BE2C (cell line): ENCODE measurements at regions not wholly inside any gene's neighbourhood (a gene's known extent, or its start where the extent isn't known, plus 50 kb on each side); places are given as distances from the start of the nearest gene placed in this dataset.

Experiments
- DNase-seq: peaks from one replicate; pipeline ENCODE4 v3.0.0-alpha.2; 2020
- H3K27me3 ChIP-seq: fragments of 250-450 bp; sonication (Bioruptor Pico); 2 replicates; pipeline ENCODE4 v1.5.1; 2020; ENCODE audit warnings: mild to moderate bottlenecking
- H3K36me3 ChIP-seq: fragments of 250-450 bp; sonication (Bioruptor Pico); 2 replicates; pipeline ENCODE4 v1.5.1; 2020; ENCODE audit warnings: mild to moderate bottlenecking
- H3K4me1 ChIP-seq: fragments of 250-450 bp; sonication (Bioruptor Pico); 2 replicates; pipeline ENCODE4 v1.5.1; 2020
- H3K4me3 ChIP-seq: 2 replicates; pipeline ENCODE4 v1.5.1; 2011; ENCODE audit warnings: low read depth, low read length
- H3K9me3 ChIP-seq: fragments of 250-450 bp; sonication (Bioruptor Pico); 2 replicates; pipeline ENCODE4 v1.5.1; 2020
- CTCF ChIP-seq: IDR thresholded peaks from 2 replicates; pipeline ENCODE4 v1.5.1; 2012; ENCODE audit warnings: mild to moderate bottlenecking, low read depth, low read length

- TF ChIP-seq CTCF = no peak
- no peaks in the 10 kb centered on the region for H3K27me3 ChIP-seq
- H3K4me3 ChIP-seq = no peak overlapping the region
- H3K36me3 ChIP-seq = no peaks in the 10 kb centered on the region
- no peak for DNase-seq
- H3K9me3 ChIP-seq = no peaks in the 10 kb centered on the region
- H3K4me1 ChIP-seq = no peaks in the 10 kb centered on the region
These were observed 203.3 kb downstream of the NR4A2 start for GRCh38 chr2:156129227-156129626.

GRCh38 chr2:156125018-156125417 lies 207.5 kb downstream of the NR4A2 start:
- no peaks in the 10 kb centered on the region for H3K36me3 ChIP-seq
- H3K4me3 ChIP-seq = no peak overlapping the region
- H3K9me3 ChIP-seq = no peaks in the 10 kb centered on the region
- no peak for TF ChIP-seq CTCF
- no peaks in the 10 kb centered on the region for H3K4me1 ChIP-seq
- DNase-seq = no peak
- no peaks in the 10 kb centered on the region for H3K27me3 ChIP-seq

GRCh38 chr2:156124458-156124857 lies 208.1 kb downstream of the NR4A2 start:
- DNase-seq = no peak
- Histone ChIP-seq H3K9me3 (no peaks in the 10 kb centered on the region), H3K4me3 (no peak overlapping the region), H3K27me3 (no peaks in the 10 kb centered on the region), H3K4me1 (no peaks in the 10 kb centered on the region), H3K36me3 (no peaks in the 10 kb centered on the region)
- TF ChIP-seq CTCF = no peak

GRCh38 chr2:156118753-156119416 lies 213.6 kb downstream of the NR4A2 start:
- no peaks in the 10 kb centered on the region for H3K9me3 ChIP-seq
- DNase-seq = no peak
- no peaks in the 10 kb centered on the region for H3K27me3 ChIP-seq
- H3K4me3 ChIP-seq = no peak overlapping the region
- no peak for TF ChIP-seq CTCF
- no peaks in the 10 kb centered on the region for H3K36me3 ChIP-seq
- no peaks in the 10 kb centered on the region for H3K4me1 ChIP-seq

GRCh38 chr2:156116113-156116512 lies 216.4 kb downstream of the NR4A2 start:
- H3K9me3 ChIP-seq = no peaks in the 10 kb centered on the region
- no peaks in the 10 kb centered on the region for H3K4me1 ChIP-seq
- H3K36me3 ChIP-seq = no peaks in the 10 kb centered on the region
- DNase-seq = no peak
- TF ChIP-seq CTCF = no peak
- H3K27me3 ChIP-seq = no peaks in the 10 kb centered on the region
- H3K4me3 ChIP-seq = no peak overlapping the region

- Histone ChIP-seq H3K27me3 (no peaks in the 10 kb centered on the region), H3K4me1 (no peaks in the 10 kb centered on the region), H3K9me3 (no peaks in the 10 kb centered on the region), H3K36me3 (no peaks in the 10 kb centered on the region), H3K4me3 (no peak overlapping the region)
- no peak for TF ChIP-seq CTCF
- DNase-seq = no peak
These were observed 217.2 kb downstream of the NR4A2 start for GRCh38 chr2:156115338-156115737.
